ENCODE measurements at regions not wholly inside any gene's neighbourhood (a gene's known extent, or its start where the extent isn't known, plus 50 kb on each side); places are given as distances from the start of the nearest gene placed in this dataset.
A peak's percentile ranks its signal among the peaks of the same experiment; 100 is the strongest.

DNA sequence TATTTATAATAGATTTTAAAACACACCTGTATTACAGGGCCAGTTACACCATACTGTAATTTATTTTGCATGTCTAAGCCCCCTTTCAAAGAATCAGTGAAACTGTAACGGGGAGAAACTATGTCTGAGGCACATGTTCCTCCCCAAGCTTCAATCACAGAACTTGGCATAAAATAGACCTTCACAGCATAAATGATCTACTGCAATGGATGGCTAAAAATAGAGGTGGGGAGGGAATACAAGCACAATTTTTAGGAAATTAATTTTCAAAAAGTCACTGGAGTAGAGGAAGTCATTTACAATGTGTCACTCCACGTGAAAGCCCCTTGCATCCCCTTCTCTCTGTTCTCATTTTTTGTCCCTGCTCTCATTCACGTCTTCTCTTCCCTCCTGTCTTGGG, 385.2 kb downstream of the TNS3 start (continued):
- TF ChIP-seq, protein P1, sequence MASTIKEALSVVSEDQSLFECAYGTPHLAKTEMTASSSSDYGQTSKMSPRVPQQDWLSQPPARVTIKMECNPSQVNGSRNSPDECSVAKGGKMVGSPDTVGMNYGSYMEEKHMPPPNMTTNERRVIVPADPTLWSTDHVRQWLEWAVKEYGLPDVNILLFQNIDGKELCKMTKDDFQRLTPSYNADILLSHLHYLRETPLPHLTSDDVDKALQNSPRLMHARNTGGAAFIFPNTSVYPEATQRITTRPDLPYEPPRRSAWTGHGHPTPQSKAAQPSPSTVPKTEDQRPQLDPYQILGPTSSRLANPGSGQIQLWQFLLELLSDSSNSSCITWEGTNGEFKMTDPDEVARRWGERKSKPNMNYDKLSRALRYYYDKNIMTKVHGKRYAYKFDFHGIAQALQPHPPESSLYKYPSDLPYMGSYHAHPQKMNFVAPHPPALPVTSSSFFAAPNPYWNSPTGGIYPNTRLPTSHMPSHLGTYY (CRISPR knock-in tag; IDR thresholded peaks at IDR 0.05) = no peak
- TF ChIP-seq, protein P2, sequence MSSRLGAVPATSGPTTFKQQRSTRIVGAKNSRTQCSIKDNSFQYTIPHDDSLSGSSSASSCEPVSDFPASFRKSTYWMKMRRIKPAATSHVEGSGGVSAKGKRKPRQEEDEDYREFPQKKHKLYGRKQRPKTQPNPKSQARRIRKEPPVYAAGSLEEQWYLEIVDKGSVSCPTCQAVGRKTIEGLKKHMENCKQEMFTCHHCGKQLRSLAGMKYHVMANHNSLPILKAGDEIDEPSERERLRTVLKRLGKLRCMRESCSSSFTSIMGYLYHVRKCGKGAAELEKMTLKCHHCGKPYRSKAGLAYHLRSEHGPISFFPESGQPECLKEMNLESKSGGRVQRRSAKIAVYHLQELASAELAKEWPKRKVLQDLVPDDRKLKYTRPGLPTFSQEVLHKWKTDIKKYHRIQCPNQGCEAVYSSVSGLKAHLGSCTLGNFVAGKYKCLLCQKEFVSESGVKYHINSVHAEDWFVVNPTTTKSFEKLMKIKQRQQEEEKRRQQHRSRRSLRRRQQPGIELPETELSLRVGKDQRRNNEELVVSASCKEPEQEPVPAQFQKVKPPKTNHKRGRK (CRISPR knock-in tag; IDR thresholded peaks at IDR 0.05; ENCODE audit: borderline replicate concordance) = no peak
- TF ChIP-seq KAT7 (CRISPR knock-in tag; IDR thresholded peaks at IDR 0.05; ENCODE audit: borderline replicate concordance) (no peak), FOXJ3 (CRISPR knock-in tag; IDR thresholded peaks at IDR 0.05; ENCODE audit: borderline replicate concordance) (no peak), OVOL2 (CRISPR knock-in tag; IDR thresholded peaks at IDR 0.05; ENCODE audit: borderline replicate concordance) (no peak)

- CTCF ChIA-PET = interaction anchor here (0.7 to 1.7 kb wide), 4 partner anchors 16 to 1274 kb away, joined by 3 to 14 read pairs (median 4); no protein-coding TSS in a partner anchor
- no peaks in the 10 kb centered on the region for H3K36me3 Mint-ChIP-seq
- no peaks in the 10 kb centered on the region for H3K4me1 Mint-ChIP-seq
- no peaks in the 10 kb centered on the region for H3K9me3 Mint-ChIP-seq
- POLR2A ChIA-PET = no interaction called here
- TF ChIP-seq OVOL2 (CRISPR knock-in tag; IDR thresholded peaks at IDR 0.05; ENCODE audit: borderline replicate concordance) = no peak
- TF ChIP-seq NFE2L1 (CRISPR knock-in tag; IDR thresholded peaks at IDR 0.05) = no peak
- TF ChIP-seq ZNF121 (CRISPR knock-in tag; IDR thresholded peaks at IDR 0.05) = no peak
- no peak for TF ChIP-seq ZNF532 (CRISPR knock-in tag; IDR thresholded peaks at IDR 0.05; ENCODE audit: borderline replicate concordance)
- TF ChIP-seq, protein P3, sequence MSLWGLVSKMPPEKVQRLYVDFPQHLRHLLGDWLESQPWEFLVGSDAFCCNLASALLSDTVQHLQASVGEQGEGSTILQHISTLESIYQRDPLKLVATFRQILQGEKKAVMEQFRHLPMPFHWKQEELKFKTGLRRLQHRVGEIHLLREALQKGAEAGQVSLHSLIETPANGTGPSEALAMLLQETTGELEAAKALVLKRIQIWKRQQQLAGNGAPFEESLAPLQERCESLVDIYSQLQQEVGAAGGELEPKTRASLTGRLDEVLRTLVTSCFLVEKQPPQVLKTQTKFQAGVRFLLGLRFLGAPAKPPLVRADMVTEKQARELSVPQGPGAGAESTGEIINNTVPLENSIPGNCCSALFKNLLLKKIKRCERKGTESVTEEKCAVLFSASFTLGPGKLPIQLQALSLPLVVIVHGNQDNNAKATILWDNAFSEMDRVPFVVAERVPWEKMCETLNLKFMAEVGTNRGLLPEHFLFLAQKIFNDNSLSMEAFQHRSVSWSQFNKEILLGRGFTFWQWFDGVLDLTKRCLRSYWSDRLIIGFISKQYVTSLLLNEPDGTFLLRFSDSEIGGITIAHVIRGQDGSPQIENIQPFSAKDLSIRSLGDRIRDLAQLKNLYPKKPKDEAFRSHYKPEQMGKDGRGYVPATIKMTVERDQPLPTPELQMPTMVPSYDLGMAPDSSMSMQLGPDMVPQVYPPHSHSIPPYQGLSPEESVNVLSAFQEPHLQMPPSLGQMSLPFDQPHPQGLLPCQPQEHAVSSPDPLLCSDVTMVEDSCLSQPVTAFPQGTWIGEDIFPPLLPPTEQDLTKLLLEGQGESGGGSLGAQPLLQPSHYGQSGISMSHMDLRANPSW (CRISPR knock-in tag; conservative IDR thresholded peaks at IDR 0.05; ENCODE audit: low read depth) = no peak
- DNase-seq (ENCODE audit: low spot score) = no peak
- peaks cover 4% of the 10 kb centered on the region for H3K27me3 Mint-ChIP-seq (ENCODE audit: low read depth)
- no peak overlapping the region for H3K27ac Mint-ChIP-seq
- H3K4me3 Mint-ChIP-seq = no peak overlapping the region
- no peak for ATAC-seq
Observed at GRCh38 chr7:47196106-47196645, 385.7 kb downstream of the TNS3 start.

DNA sequence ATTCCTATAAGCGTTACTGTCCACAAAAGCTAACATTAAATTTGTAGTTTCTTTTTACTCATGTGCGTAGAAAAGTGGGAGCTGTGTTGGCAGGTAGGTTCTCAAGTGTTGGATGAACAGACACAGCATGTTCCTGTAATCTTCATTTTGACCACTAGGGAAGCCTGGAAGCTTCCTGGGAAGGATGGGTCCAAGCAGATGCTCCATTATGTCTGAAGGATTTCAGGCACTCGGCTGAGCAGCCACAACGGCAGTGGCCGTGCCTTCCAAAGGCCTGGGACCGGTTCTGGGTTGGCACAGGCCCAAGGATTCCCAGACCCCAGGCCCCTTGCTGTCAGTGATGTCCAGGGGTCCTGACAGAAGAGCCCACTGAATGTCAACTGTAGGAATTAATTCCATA, 386.3 kb downstream of the TNS3 start:
- Mint-ChIP-seq H3K27me3 (ENCODE audit: low read depth) (peaks cover 4% of the 10 kb centered on the region), H3K4me1 (no peaks in the 10 kb centered on the region), H3K27ac (no peak overlapping the region), H3K9me3 (no peaks in the 10 kb centered on the region), H3K4me3 (no peak overlapping the region), H3K36me3 (no peaks in the 10 kb centered on the region)
- ATAC-seq (peak; percentile 96), DNase-seq (ENCODE audit: low spot score) (no peak)
- ChIA-PET CTCF (interaction anchor here (0.8 to 1.7 kb wide), 4 partner anchors 9 to 95 kb away, joined by 3 to 14 read pairs (median 4); no protein-coding TSS in a partner anchor), POLR2A (no interaction called here)
- no peak for TF ChIP-seq ZNF671 (CRISPR knock-in tag; IDR thresholded peaks at IDR 0.05)
- TF ChIP-seq CTCF (IDR thresholded peaks at IDR 0.05) = peak; percentile 37; the same call in 1 of the 2 replicates
- no peak for TF ChIP-seq HMGA2 (CRISPR knock-in tag; IDR thresholded peaks at IDR 0.05)
